ENCODE measurements at regions not wholly inside any gene's neighbourhood (a gene's known extent, or its start where the extent isn't known, plus 50 kb on each side); places are given as distances from the start of the nearest gene placed in this dataset.

DNA sequence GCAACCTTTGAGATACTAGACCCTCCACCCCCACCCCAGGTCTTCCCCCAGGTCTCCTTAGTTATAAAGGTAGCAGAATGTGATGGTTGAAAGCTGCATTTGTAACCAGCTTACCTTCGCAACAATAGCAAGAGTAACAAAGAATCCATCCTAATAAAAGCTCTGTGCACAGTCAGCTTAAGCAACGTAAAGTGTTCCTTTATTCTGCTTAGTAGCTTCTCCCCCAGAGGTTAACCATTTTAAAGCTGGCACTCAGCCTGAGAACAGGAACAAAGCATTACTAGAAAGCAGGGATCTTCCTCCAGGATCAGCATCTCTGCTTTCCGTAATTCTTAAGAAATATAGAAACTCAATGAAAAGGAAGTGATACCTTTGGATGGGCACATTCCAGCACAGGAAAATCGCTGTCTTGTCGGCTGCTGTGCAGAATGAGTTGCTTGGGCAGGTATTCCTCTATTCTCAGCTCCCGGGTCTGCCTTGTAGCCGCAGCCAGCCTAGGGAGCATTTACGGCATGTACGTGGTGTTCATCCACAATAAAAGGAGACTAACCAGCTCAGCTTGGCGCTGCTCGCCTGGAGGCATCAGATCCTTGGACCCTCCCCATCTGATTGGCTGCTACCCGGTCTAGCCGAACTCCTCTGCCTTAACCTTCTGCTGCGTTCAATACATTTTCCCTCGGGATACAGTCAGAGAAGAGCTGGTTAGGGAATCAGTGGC is 113.0 kb upstream of the TLR3 start:
- Histone ChIP-seq H3K18ac (ENCODE audit: extremely low read depth, low read length) (no peak overlapping the region; the same call in 1 of the 2 replicates), H3K27me3 (replicated peaks in 1 of 4; ENCODE audit: control insufficient read depth in 3 of 4, extremely low read depth in 1 of 4, insufficient read depth in 3 of 4, low read length in 3 of 4) (no peaks in the 10 kb centered on the region), H2BK12ac (ENCODE audit: low read depth, low read length) (no peak overlapping the region), H3K23me2 (ENCODE audit: low read depth, low read length) (no peaks in the 10 kb centered on the region), H2BK5ac (ENCODE audit: low read depth, low read length) (no peak overlapping the region), H2BK20ac (ENCODE audit: low read length) (no peak overlapping the region), H3K36me3 (ENCODE audit: control insufficient read depth in 2 of 4, insufficient read depth in 4 of 4, low read length in 3 of 4) (no peaks in the 10 kb centered on the region), H3K79me2 (ENCODE audit: control insufficient read depth in 1 of 2, insufficient read depth in 2 of 2, low read length in 2 of 2) (no peaks in the 10 kb centered on the region), H4K20me1 (replicated peaks in 1 of 2; ENCODE audit: control insufficient read depth in 1 of 2, insufficient read depth in 2 of 2, low read length in 2 of 2) (no peaks in the 10 kb centered on the region), H3K4ac (replicated peaks; ENCODE audit: insufficient read length, low read depth, low read length) (no peak overlapping the region), H3K9me3 (ENCODE audit: insufficient read depth in 2 of 2, low read depth in 1 of 2, low read length in 1 of 2) (no peaks in the 10 kb centered on the region), H3K27ac (ENCODE audit: low read depth, low read length) (no peak overlapping the region), H4K5ac (ENCODE audit: insufficient read length, low read depth, low read length) (no peak overlapping the region), H3K14ac (ENCODE audit: insufficient read length) (no peak overlapping the region), H3K79me1 (ENCODE audit: low read depth, low read length) (no peaks in the 10 kb centered on the region), H3K56ac (replicated peaks; ENCODE audit: insufficient read length, low read depth, low read length) (no peak overlapping the region), H3K4me1 (replicated peaks in 1 of 4; ENCODE audit: control insufficient read depth in 3 of 4, insufficient read depth in 4 of 4, low read length in 3 of 4) (peaks cover 0 to 9% (median 5%) of the 10 kb centered on the region in 4 experiments; a peak in 4 of 7 replicates), H3K4me3 (ENCODE audit: extremely low read depth in 1 of 4, insufficient read depth in 2 of 4, low read depth in 3 of 4, low read length in 4 of 4) (no peak overlapping the region), H2AFZ (ENCODE audit: low read length) (peak overlapping the region; percentile 21; the same call in 1 of the 2 replicates), H2AK5ac (ENCODE audit: low read depth, low read length) (no peak overlapping the region), H4K8ac (ENCODE audit: extremely low read depth, insufficient read depth, low read length) (no peak overlapping the region), H3K9ac (replicated peaks in 1 of 4; ENCODE audit: extremely low read depth in 1 of 4, low read depth in 3 of 4, low read length in 3 of 4) (no peak overlapping the region; a peak in 1 of 7 replicates), H4K91ac (replicated peaks; ENCODE audit: insufficient read length, low read length) (no peak overlapping the region), H2BK120ac (replicated peaks; ENCODE audit: low read depth, low read length) (no peak overlapping the region), H3K23ac (ENCODE audit: insufficient read length) (no peak overlapping the region), H3K4me2 (ENCODE audit: insufficient read depth in 1 of 2, low read depth in 2 of 2, low read length in 2 of 2) (peak overlapping the region in 1 of 2 experiments; percentile 23; a peak in 1 of 4 replicates), H2BK15ac (ENCODE audit: low read length) (no peak overlapping the region)
- DNase-seq (ENCODE audit: low read depth in 1 of 2, low spot score in 2 of 2) (no peak), FAIRE-seq (no peak)
- CTCF ChIA-PET (ENCODE audit: partially characterized antibody), result interaction anchor here (0.6 to 2.1 kb wide), 5 partner anchors 10 to 292 kb away, joined by 3 to 5 read pairs (median 3); no protein-coding TSS in a partner anchor
- WGBS, 2 experiments (ENCODE audit: extremely low coverage in 1 of 2, insufficient coverage in 1 of 2, insufficient read length in 1 of 2, insufficient replicate concordance in 2 of 2, low coverage in 1 of 2, low lambda C conversion rate in 2 of 2, missing lambda C conversion rate in 1 of 2), result 78% methylated on average over 15 of the region's 15 CpGs; no CpG with 5 or more reads in 1 of the 2 experiments
- POLR2A ChIA-PET (ENCODE audit: partially characterized antibody), result interaction anchor here (0.7 to 1.6 kb wide), 2 partner anchors 9 to 12 kb away, joined by 3 to 4 read pairs; no protein-coding TSS in a partner anchor
- TF ChIP-seq TEAD4 (IDR thresholded peaks at IDR 0.05; ENCODE audit: low read depth, low read length), result 0 out of 2 replicates have a peak, but pooled peaks have one; percentile 23
- TF ChIP-seq, protein P1, sequence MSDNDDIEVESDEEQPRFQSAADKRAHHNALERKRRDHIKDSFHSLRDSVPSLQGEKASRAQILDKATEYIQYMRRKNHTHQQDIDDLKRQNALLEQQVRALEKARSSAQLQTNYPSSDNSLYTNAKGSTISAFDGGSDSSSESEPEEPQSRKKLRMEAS (IDR thresholded peaks at IDR 0.05), result no peak

Data from H1 (cell line).